ENCODE measurements at regions not wholly inside any gene's neighbourhood (a gene's known extent, or its start where the extent isn't known, plus 50 kb on each side); places are given as distances from the start of the nearest gene placed in this dataset.

DNA sequence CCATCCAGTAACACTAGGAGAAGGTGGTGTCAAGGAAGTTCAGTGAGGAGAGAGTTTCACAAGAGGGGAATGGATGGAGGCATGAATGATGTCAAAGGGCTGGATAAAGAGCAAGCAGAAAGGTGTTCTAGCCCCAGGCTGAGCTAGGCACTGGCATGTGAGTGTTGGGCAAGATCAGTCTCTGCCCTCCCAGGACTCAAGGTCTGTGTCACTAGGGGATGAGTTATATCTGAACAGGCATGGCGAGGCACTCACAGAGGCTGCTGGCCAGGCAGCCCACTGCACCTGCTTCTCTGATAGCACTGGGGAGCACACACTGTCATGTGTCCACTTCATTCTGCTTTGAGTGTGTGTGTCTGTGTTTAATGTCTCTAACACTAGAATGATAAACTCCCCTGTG, 903.8 kb downstream of the BCL11B start:
- no peak for DNase-seq

DNA sequence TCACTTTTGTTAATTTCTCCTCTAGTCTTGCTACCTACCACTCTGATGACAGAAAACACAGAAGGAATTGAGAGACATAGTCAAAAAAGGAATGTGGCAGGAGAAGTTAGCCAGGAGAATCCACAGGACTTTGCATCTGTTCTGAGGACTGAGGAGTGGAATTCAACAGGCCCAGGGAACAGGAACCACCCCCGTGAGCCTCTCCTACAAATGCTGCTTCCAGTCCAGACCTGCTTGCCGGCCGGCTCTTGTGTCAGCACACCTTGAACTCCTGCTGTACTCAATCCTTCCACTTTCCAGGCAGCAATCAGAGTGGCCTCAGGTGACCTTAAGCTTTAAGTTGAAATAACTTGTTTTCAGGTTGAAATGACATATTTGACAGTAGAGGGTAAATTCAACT, 903.1 kb downstream of the BCL11B start:
- no peak for DNase-seq

DNA sequence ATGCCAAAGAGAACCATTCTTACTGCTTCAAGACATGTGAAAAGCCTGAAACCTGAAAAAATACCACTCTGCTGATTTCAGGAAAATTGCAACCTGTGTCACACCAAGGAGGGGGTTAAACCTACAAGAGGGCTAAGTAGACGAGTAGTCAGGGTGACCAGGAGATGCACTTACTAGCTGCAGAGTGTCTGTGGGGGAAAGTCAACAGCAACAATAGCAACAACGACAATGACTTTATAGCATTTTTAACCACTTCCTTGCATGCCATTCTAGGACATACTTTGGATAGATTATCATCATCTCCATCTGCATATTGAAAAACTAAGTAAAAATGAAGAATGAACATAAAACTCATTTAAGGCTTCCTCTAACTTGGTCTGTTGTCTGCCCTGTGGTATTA, 902.7 kb downstream of the BCL11B start:
- DNase-seq: no peak

DNA sequence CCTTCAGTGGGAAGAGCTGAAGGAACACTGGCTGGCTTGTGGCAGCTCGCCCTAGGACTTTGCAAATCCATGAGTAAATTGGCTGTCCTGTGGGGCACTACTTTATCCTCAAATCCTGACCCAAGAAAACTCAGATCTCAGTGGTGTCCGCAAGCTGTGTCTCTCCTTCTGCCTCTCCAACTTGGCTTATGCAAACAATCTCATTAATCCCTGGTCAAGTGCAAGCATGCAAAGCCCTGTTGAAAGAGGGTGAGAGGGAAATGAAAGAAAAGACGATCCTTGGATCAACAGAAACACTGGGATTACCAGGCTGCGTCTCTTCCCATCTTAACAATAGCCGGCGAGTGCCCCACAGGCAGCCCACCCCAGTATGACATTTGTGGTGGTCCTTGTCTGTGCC, 901.6 kb downstream of the BCL11B start:
- DNase-seq: no peak

DNA sequence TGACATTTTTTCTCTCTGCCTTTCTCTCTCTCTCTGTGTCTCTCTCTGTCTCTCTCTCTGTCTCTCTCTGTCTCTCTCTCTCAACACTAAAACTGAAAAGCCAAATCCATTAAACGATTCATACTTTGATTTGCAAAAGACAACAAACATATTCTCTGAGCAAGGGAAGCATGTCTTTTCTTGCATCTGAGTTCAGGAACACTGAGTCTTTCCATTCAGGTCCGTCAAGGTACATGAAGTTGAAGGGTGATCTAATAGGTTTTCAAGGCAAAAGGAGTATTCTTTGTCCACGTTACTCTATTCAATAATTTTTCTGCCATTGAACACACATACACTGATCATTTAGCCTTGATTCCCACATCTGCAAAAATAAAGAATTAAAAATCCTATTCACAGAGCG, 900.9 kb downstream of the BCL11B start:
- no peak for DNase-seq

DNA sequence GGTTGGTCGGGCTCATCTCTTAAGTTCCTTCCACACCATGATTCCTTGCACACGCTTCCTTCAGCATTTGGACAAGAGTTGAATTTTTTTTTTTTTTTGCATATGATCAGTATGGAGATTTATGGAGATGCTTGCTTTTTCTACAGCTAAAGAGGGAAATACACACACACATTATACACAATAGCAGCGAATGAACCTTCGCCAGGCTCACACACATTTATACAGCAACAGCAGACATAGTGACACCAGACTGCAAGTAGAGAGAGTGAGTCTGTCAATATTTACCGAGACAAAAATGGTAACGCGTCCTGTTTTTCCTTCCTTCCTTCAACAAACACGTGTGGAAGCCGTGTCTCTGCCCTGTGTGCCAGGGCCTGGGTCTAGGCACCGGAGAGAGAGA, 897.9 kb downstream of the BCL11B start:
- no peak for DNase-seq

DNA sequence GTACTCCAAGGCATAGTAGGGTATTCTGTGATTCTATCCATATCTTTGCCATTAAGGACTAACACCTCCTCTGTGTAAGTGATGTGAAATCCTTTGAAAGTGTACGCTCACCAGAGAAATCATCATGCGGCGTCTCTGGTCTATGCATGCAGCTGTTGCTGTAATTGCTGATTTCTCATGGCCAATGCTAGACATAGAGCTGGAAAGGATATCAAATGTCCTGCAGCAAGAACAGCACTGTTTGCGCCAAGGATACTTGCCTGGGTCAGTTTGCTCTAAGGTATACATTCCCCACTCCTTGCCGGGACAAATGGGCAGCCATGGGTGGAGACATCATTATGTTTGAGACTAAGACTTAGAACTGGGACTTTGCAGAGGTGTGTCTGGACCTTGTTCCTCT, 896.4 kb downstream of the BCL11B start:
- DNase-seq: no peak

DNA sequence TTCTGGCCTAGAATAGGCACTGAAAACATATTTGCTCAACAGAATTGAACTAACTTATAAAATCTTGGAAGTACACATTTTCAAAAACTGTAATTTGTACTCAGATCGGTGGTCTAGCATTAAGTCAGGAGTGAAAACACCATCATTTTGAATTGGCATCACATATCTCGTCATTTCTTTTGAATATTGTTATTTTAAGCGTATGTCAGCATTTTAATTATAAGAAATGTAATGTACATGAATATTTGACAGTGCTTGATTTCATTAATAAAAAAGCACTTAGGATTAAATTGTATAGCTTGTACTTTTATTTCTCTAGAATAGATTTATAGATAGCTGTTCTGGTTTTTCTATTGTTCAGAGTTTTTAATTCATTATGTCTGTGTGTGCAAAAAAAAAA, 892.2 kb downstream of the BCL11B start:
- no peak for DNase-seq

DNA sequence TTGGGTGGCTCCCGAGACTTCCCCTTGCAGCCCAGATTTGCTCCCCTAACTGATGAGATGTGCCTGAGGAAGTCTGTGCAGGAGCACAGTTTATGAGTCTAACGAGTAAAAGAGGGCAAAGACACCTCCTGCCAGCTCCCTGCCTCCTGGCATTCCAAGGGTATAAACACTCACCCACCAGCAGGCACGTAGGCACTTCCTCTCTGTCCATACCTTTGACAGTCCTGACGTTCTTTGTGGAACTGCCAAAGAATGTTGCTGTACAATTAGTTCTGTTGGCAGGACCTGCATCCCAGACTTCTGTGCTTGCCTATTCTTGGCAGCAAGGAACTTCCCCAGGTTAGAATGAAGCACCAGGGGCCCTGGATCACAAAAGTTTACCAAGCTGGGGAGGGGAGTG, 889.3 kb downstream of the BCL11B start:
- DNase-seq: no peak

DNA sequence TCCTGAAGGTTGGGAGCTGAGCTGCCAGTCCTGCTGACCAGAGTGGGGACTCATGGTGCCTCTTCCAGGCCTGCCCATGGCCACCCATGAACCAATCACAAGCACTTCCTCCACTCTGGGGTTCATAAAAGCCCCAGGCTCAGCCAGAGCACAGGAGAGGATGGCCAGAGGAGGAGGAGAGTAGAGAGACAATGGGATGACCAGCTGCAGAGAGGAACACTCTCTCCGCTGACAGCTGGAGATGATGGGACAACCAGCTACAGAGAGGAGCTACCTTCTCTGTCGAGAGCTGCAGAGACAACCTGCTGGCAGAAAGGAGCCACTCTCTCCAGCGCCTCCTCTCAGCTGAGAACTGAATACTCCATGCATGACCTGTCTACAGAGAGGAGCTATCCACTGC, 886.1 kb downstream of the BCL11B start:
- no peak for DNase-seq

DNA sequence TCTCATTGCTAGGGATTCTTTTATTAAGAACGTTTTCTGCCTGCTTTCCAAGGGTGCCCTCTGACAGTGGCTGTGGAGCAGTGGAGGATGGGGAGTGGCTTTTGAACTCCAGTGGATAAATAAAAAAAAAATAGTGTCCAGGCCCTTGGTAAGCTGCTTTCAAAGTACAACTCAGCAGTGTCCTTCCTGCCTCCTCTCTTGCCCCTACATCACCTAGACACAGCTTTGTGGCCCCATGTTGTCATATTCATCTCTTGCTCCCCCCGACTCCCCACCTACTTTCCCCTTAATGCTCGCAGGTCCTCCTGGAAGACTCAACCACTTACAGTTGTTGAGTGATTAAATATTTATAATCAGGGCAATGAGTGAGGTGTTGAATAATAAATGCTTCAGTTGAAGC, 880.9 kb downstream of the BCL11B start:
- no peak for DNase-seq

DNA sequence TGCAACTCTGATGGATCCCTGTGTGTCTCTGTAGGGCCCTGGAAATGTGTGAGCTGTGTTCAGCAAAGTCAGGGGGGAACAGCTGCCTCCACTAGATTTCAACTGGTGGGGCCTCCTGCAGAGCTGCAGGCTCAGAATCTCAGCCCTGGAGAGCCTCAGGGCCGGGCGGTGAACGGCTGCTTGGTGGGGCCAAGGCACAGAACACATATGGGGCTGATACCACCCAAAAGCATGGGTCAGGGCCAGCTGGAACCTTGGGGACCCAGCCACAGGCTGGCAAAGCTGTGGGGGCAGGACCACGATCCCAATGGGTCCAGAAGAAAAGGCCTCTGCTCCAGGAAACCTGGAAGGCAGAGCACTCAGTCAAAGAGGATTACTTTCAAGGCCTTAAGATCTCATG, 878.5 kb downstream of the BCL11B start:
- no peak for DNase-seq

DNA sequence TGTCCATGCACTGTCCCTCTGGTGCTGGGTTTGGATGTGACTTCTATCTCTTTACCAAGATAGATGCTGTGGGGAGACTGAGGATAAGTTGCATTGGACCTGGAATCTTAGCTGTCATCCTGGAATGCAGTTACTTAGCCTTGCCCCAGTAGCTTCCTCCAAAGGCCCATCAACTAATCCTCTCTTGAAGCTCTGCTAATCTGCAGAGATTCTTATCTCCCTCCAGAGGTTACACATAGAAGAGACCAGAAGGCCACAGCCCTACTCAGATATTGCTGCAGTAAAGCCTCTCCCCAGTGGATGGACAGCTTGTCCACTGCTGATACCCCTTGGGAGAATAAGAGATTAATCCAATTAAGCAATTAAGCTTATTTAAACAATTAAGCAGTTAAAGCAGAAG, 867.2 kb downstream of the BCL11B start:
- DNase-seq: no peak

DNA sequence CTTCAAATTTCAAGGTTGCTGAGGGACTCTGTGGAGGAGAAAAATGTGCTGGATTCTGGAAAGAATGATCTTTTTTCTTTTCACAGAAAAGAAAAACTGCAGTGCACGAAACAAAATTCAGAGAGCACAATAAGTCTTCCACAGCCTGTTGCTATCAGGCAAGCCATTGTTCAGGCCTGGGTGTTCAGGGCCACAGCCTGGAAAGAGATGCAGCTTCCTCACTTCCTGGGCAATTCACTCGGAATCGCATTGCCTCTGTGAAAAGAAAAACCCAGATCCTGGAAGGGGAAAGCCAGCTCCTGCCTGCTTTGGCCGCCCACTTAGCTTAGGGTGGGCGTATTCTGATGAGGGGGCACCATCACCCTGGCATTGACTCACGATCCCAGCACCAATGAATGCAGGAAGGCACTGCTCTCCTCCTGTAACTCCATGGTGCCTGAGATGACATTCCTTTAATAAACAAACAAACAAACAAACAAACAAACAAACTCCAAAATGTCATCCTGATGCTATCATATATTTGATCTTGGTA, 863.9 kb downstream of the BCL11B start:
- DNase-seq: no peak

DNA sequence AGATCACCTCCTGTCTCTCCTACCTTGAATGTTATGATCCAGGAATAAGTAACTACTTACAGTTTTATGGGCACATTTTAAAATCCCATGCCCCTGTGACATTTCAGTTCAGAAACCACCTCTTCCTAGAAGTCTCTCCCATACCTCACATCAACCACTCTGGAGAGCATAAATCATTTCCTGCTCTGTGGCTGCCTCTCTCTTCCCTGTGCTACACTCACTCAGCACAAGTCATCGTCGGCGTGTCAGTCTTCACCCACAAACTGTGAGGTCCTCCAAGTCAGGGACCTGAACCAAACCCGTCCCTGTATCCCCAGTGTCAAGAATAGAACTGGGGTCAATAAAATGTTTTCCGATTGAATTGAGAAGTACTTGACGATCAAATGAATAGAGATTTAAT, 863.3 kb downstream of the BCL11B start:
- no peak for DNase-seq

DNA sequence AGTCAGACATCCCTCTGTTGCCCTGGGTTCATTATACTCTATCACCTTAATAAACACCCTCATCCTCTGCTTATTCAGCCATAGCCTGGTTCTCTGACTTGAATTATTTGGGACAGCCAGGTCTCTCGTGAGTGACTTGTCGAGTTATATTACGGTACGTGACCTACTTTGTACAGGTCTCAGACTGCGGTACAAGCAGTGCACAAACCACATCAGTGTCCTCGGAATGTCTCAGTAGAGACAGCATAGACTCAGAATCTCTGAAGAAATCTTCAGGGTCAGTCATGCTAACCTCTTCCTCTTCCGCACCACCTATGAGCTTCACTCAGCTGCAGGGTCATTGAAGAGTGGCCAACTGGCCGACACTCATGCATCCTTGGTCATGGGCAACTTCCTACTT, 860.8 kb downstream of the BCL11B start:
- DNase-seq: no peak

DNA sequence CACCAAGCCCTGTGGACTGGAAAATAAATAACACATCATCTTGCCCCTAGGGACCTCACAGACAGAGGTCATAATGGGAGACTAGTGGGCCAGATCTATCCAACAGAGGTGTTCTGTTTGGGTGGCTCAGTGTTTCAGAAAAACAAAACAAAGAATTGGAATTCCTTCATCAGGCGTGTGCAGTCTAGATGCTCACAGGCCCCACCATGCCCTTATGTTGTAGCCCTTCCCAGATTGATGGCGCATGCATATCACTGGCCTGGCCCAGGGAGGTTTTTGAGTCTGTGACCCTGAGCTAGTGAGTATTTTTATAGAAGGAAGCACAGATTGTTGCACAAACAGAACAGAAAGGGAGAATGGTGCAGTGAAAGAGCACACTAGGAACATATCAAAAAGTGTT, 859.6 kb downstream of the BCL11B start:
- DNase-seq: no peak

DNA sequence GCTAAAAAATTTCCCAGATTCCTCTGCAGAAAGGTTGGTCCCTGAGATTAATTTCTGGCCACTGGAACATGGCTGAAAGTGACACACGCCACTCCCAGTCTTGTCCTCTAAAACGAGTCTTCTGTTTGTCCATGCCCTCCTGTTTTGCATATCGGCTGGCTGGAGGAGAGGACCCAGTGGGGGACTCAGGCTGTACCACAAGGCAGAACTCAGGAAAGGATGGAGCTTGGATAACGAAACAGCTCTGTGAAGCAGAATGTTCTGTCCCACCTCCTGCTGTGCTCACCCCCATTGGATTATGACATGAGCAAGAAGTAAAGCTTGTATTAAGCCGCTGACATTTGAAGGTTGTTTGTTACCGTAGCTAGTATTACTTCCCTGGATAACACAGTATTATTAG, 856.2 kb downstream of the BCL11B start:
- DNase-seq: no peak

DNA sequence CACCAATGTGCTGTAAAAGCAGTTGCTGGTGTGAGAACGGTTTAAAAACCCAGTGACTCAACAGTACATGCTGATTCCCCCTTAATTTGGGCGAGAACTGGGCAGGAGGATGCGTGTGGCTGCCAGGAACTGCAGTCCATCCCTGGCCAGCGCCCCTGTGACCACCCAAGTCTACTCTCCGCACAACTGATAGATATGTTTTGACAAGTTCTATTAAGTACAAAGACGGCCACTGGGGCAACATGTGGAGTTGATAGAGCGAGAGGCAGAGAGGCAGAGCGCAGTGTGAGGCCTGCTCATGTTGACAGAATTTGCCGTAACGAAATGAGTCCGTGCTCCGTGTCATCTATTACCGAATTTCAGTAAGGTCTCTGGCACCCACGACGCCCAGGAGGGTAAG, 855.0 kb downstream of the BCL11B start:
- DNase-seq: no peak

DNA sequence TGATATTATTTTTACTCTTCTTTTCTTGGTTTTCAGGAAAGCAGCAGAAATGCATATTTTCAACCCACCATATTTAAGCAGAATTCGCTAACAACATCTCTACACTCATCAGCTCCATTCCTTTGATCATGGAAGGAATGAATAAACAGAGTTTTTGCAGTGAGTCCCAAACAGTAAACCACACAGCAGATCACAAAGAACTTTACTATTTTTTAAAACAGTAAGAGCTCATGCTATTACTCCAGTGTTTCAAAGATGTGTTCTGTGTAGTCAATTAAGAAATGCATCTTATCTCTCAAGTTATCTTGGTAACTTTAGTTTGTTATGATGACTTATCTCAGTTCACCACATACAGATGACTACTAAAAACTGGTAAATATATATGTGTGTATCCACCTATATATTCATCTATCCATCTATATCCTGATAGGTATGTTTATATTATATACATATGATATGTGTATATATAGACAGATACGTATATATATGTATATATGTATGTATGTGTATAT, 843.5 kb downstream of the BCL11B start:
- no peak for DNase-seq

DNA sequence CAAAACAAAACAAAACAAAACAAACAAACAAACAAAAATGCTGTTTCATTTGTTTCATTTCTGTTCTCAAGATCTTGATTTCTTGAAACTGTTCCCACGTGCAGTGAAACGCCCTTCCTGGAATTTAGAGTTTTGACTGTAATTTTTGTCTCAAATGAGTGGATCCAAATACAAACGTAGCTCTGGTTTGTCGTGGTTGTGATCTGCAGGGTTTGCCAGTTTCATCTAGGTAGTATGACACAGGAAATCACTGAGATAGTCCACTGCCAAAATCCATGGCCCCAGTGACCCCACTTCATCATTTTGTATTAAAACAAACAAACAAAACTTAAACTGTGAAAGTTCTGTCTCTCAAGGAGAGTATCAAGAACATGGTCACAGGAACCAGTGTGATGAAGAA, 838.6 kb downstream of the BCL11B start:
- no peak for DNase-seq

DNA sequence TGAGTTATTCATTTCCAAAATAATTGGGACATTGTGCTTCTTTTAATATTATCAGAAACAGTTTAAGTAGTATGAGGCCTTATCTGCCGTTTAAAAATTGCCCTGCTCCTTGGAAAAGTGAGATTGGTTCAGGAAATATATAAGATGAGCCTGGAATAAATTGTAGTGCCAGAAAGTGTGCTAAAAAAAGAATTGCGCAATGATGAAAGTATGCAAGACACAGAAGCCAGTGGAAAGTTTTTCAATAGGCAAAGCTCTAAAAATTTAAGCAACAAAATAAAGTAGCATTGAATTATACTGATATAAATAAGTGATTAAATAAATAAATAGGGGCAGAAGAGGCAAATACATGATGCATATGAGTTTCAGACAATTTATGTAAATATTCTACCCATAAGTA, 834.9 kb downstream of the BCL11B start:
- DNase-seq: no peak

DNA sequence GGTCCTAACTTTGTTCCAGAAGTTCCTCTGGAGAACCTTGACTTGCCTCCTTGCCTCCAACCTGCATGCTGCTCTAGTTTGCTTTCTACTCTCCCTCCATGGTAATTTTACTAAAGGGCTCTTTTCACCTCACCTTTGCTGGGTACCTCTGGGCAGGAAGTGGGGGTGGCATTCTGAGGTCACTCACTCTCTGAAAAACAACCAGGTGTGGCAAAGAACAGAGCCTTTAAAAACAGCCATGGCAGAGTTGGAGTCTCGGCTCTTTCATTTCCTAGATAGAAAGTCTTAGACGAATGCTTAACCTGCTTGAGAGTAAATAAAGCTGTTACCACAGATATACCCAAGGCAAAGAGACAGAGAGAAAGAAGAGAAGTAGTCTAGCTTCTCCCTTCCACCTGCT, 827.9 kb downstream of the BCL11B start:
- DNase-seq: no peak

DNA sequence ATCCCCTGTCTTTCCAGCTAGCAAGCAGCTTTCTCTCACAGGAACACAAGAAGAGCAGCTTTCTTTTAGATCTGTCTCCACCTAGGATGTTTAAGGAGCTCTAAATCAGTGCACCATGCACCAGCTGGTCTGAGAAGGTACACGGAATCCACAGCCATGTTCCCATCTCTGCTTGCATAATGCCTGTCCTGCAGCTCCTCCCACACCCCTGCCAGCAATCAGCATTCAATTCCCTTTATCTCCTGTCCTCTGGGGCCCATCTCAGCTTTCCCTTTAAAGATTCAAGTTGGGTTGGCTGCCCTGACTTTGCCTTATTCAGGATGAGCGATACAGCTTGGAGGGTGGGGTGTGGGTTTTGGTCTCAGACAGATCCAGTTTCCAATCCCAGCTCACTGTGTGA, 826.3 kb downstream of the BCL11B start:
- no peak for DNase-seq

DNA sequence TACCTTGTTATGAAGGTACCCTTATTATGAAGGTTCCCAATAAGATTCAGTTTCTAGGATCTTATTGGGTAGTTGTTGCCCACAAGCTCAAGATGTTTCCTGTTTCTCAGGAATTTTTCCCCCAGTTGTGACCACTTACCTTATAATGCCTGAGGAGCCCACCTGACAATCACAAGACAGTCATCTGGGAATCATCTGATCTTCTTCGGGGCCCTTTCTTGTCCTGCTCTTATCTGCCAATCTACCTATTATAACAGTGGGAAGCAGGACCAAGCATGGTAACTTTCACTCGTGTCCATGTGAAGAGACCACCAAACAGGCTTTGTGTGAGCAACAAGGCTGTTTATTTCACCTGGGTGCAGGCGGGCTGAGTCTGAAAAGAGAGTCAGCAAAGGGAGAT, 825.5 kb downstream of the BCL11B start:
- no peak for DNase-seq

DNA sequence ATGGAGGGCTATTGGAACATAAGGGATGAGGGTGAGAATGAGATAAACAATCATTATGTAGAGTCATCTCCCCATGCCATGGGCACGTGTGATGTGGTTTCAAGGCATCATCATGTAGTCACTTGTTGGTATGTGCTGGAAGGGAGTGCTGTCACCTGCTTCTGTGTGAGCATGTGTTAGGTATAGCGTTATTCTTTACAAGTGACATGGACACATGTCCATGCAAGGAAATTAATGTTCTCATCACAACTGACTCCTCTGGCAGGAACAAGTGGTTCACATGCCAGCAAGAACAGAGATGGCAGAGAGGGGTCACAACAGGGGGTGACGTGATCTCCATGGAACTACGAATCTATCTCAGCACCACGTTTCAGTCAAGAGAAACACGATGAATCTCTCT, 815.8 kb downstream of the BCL11B start:
- DNase-seq: no peak
